GM19463 (cell line): ENCODE measurements at regions not wholly inside any gene's neighbourhood (a gene's known extent, or its start where the extent isn't known, plus 50 kb on each side); places are given as distances from the start of the nearest gene placed in this dataset.
"Not testable (repeated sequence)": the region's sequence is repeated elsewhere in the genome, so short reads cannot be mapped to it uniquely, and the experiment has no call there.

Source experiments
- ATAC-seq: cut with Tn5 transposase; IDR thresholded peaks from one replicate; pipeline ENCODE4 v1.9.1; 2021; ENCODE audit warnings: mild to moderate bottlenecking, moderate library complexity; ENCODE audit not compliant: unreplicated experiment

DNA sequence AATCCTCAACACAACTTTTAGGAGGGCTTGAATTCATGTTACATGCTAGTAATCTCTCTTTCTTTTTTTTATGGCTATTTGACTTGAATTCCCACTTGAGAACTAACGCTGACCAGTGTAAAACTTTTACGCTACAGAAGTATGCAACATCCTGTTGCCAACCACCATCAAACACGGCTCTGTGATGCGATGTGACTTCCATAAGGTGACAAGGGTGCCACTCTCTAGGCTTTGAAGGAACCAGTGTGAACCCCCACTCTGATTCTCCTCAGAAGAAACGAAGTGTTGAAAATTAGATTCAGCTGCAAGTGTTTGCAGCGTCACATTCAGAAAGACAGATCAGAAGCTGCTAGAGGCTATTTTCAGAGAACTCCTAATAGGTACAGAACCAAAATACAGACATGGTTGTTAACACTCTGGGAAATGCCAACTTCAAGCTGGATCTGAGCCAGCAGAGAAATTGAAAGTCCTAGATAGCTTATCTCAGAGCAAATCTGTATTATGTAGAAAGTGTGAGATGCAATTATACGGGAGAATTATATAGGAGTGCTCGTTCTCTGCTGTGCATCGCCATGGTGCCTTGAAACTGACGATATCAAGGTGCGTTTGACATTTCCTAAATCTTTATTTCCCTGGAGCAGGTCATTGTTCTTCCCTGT, 271.2 kb downstream of the LPIN1 start:
- ATAC-seq = no peak

- not testable (repeated sequence) for ATAC-seq
Measured at GRCh38 chr2:12018726-12019125, 272.3 kb downstream of the LPIN1 start.

DNA sequence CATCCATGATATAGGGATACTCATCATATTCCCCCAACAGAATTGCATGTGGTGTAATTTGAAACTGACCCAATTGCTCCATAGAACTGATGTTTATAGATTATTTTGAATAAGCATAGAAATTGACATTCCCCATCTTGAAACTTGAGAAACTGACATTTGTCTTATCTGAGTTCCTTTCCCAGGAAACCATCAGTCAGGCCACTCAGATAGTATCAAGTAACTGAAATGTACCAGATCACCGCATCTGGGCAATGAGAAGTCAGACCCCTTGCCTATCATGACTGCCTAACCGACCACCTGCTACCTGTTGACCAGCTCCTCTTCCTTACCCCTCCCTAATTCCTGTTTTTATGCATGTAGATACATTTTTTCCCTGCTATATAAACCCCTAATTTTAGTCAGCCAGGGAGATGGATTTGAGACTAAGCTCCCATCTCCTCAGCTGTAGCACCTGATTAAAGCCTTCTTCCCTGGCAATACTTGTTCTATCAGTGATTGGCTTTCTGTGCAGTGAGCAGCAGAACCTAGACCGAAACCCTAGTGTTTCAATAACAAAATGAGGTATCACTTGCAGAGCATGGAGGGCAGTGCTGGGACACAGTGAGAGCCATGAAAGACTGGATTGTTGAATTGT, 274.5 kb downstream of the LPIN1 start:
- no peak for ATAC-seq

DNA sequence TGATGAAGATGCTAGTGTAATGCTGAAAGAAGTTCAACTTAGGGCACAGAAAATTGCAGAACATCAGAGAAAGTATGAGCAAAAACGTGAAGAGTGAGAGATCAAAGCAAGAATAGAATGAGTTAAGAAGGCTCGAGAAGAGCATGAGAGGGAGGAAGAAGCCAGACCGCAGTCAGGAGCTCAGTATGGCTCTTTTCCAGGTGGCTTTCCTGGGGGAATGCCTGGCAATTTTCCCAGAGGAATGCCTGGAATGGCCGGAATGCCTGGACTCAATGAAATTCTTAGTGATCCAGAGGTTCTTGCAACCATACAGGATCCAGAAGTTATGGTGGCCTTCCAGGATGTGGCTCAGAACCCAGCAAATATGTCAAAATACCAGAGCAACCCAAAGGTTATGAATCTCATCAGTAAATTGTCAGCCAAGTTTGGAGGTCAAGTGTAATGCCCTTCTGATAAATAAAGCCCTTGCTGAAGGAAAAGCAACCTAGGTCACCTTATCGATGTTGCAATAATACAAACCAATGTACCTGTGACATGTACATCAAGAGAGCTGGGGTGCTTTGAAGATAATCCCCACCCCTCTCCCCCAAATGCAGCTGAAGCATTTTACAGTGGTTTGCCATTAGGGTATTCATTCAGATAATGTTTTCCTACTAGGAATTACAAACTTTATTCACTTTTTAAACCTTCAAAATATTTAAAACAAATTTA, 277.9 kb downstream of the LPIN1 start:
- ATAC-seq = not testable (repeated sequence)

- ATAC-seq = no peak
Measured at GRCh38 chr2:12027136-12027535, 280.7 kb downstream of the LPIN1 start.

DNA sequence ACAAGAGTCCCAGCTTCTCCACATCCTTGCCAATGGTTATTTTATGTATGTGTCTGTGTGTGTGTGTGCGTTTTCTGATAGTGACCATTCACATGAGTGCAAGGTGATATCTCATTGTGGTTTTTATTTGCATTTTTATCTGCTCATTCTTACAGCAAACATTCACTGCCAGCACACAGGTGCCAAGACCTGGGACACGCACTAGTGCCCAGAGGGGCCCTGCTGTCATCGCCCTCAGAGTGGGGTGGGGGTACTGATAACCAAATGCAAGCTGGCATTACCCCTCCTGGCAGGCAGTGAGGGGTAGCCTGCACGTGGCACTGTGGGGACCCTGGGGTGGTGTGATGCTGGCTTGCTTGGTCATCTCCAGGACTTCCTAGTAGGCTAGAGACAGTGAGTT, 285.4 kb downstream of the LPIN1 start:
- ATAC-seq = no peak

DNA sequence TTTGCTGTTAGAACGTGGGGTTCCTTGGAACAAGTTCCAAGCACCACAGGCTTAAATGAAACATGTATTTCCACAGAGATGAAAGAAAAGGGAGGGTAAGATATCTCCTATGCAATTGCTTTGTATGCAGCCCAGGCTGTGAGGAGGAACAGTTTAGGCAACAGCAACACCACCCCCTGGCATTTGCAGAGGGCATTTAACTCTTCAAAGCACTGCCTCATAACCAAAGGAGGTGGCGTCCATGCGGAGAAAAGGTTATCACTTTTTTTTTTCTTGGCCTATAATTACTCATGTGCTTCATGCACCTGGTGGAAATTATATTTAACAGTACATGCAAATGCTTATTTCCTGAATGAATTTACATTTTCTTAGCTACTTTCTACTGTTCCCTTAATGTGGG, 286.0 kb downstream of the LPIN1 start:
- peak; percentile 75 for ATAC-seq

DNA sequence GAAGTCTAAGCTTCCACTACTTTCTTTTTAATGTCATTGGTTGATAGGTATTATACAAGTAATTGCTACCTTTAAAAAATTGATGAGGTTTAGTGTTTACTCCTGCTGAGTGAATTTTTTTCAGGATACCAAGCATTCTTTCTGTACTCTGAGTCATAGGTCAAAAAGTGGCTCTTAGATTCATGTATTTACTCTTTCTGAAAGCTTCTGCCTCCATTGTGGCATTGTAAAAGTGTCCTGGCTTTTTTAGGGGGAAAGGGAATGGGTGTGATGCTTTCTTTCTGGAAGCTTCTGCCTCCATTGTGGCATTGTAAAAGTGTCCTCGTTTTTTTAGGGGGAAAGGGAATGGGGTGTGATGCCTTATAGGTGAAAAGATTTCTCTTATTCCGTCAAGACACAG, 286.5 kb downstream of the LPIN1 start:
- no peak for ATAC-seq

- no peak for ATAC-seq
Measured at GRCh38 chr2:12033494-12033893, 287.1 kb downstream of the LPIN1 start.

DNA sequence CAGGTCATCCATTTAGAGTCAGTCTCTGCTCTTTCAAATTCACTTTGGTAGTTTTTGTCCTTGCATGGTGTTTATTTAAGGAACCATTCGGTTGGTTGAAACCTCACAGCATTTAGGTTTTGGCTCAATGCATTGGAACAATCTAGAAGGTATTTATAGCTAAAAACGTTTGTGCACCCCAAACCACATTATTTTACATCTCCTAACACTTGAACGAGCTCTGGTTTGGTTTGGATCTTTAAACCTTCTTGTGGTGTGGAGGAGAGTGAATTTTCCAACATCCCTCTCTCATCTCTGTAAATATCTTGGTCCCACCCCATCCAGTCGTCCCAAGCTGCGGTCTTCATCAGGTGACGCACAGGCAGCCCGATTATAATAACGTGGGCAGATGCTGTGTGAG, 287.9 kb downstream of the LPIN1 start:
- no peak for ATAC-seq

- no peak for ATAC-seq
Measured at GRCh38 chr2:12035029-12035720, 288.7 kb downstream of the LPIN1 start.

DNA sequence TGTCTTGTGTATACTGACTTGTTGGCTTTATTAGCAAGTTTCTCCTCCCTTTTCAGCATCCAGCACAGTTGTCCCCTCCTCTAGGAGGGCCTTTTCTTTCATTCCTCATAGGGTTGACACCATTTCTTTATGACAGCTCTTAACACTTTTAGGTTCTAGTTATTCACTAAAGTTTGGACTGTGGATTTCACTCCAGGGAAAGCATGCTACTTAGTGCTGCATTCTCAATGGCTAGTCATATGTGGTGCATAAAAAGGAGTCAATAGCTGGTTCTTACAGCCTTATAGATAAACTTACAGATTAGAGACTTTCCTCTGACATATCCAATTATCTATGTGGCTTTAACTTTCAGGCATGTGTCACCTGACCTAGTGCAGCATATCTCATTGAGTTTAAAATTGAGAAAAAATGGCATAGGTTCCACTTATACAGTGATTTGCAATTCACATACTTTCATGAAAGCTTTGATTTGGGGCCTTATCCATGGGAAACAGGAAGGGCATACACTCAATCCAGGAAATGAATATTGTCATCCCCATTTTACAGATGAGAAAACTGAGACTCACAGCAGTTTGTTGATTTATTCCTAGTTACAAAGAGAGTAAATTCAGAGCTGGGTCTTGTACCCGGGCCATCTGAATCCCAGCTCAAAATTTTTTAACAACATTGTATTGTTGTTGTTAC, 289.7 kb downstream of the LPIN1 start:
- no peak for ATAC-seq

DNA sequence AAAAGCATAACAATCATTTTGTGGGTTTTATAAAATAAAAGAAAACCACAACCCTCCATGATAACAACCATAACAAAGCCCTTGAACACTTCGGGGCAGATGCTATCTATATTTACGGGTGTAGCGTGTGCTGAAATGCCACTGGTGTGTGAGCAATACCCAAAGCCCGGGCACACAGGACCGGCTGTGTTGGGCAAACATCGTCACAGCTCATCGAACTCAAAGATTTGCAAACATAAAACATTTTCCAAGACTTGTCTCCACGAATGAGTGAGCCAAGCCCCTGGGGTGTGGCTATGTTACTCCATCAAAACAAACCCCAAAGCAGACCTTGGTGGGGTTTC, 290.2 kb downstream of the LPIN1 start:
- ATAC-seq = no peak

DNA sequence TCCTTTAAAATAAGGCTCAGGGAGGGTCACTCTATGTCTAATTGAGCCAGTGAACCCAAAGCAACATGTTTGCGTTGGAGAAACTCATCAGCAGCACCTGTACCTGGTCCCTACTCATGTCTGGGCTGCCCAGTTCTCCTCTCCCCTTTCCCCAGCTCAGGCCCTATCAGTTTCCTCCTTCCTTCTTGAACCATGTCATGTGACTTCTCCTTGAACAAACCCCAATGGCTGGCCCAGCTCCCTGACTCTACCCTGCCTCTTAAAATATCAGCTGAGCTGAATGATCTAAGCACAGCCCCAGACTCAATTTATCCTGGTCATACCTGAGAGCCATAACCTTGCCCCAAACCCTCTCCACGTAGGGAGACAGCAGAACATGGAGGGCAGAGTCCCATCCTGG, 290.9 kb downstream of the LPIN1 start:
- ATAC-seq = no peak

GRCh38 chr2:12041236-12041635, 294.8 kb downstream of the LPIN1 start:
- no peak for ATAC-seq

DNA sequence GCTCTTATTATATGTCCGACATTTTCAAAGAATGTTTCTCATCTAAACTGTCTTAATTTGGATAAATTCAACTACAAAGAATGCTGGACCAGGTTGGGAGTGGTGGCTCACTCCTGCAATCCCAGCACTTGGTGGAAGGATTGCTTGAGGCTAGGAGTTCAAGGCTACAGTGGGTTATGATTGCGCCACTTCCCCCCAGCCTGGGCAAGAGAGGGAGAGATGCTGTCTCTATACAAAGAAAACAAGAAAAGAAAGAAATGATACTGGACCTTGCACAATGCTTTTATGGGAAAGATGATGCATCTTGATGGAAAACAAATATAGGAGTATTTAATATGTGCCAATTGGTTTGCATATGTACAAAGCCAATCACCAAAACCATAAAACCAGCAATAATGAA, 296.7 kb downstream of the LPIN1 start:
- no peak for ATAC-seq

DNA sequence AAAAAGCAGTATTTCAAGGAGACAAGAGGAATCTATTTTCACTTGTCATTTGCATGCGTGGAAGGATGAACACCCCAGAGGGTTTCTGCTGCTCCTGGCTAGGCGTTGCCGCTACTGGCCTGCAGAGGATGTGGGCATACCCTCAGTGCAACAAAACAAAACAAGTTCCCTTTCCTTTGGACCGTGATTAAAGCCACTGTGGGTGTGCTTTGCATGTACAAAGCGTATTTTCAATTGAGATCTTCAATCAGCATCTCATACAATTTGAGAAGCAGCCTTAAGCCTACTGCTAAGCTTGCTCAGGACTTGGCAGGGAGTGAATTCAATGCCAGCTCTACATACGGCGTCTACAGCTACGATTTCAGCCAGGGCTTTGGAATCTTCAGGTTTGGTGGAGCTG, 298.4 kb downstream of the LPIN1 start:
- ATAC-seq = no peak

- peak; percentile 66 for ATAC-seq
Measured at GRCh38 chr2:12045864-12046291, 299.4 kb downstream of the LPIN1 start.

- ATAC-seq = no peak
Measured at GRCh38 chr2:12046641-12047040, 300.2 kb downstream of the LPIN1 start.

GRCh38 chr2:12047761-12048160, 301.3 kb downstream of the LPIN1 start:
- ATAC-seq = no peak

DNA sequence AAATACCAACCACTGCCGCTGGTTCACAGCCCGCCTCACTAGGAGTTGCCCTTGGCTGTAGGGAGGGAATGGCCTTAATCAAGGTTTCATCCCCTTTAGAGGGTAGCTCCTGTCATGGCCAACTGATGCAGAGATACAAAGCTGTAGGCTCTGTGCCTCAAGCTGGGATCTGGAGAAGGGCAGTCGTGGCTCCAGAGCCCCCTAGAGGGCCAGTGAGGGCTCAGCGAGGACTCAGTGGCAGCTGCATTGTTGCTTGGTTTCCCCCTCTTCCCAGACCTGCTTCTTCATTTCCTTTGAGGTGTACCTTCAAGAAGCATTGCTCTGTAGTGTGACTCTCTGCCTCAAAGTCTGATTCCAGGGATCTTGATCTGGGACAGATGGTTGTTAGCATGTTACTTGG, 302.1 kb downstream of the LPIN1 start:
- no peak for ATAC-seq
